Bronchial epithelial cell (primary cell): ENCODE measurements at regions not wholly inside any gene's neighbourhood (a gene's known extent, or its start where the extent isn't known, plus 50 kb on each side); places are given as distances from the start of the nearest gene placed in this dataset.

Experiments used
- DNase-seq: peaks from one replicate; pipeline ENCODE4 v3.0.0-alpha.2; 2010; ENCODE audit warnings: low read depth
- FAIRE-seq: peaks from 2 replicates; lab custom pipeline; 2011; peaks lifted over from hg19 to GRCh38; lab: Jason Lieb, UNC
- H3K27me3 ChIP-seq: 2 replicates; pipeline ENCODE4 v1.5.1; 2011; ENCODE audit warnings: low read length; ENCODE audit not compliant: control insufficient read depth, insufficient read depth
- H3K36me3 ChIP-seq: 2 replicates; pipeline ENCODE4 v1.5.1; 2011; ENCODE audit warnings: low read length; ENCODE audit not compliant: control insufficient read depth, insufficient read depth
- H3K4me3 ChIP-seq: 2 replicates; pipeline ENCODE4 v1.5.1; 2011; ENCODE audit warnings: mild to moderate bottlenecking, low read depth, low read length, control low read depth
- TF ChIP-seq, protein P1 (sequence below): IDR thresholded peaks from 2 replicates; pipeline ENCODE4 v1.5.1; 2011; ENCODE audit warnings: mild to moderate bottlenecking, moderate library complexity, low read length, control low read depth, inconsistent platforms; ENCODE audit not compliant: insufficient read depth, severe bottlenecking

DNA sequence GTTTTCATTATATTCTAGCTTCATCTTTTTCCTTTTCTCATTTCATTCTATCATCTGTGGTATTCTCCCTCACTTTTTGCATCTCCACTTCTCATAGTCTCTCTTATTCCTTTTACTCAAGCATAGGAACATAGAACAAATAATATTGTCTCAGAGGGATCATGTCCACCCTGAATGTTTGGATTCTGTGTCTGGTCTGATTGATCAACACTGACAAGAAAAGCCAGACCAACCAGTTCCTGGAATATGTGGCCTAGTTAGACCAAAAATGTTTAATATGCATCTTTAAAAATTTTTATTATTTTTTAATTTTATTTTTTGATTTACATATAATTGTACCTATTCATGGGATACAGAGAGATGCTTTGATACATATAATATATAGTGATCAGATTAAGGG is 212.0 kb upstream of the ALCAM start:
- H3K27me3 ChIP-seq, result no peaks in the 10 kb centered on the region
- H3K4me3 ChIP-seq, result no peak overlapping the region
- peak; percentile 13 for DNase-seq
- no peaks in the 10 kb centered on the region for H3K36me3 ChIP-seq
- TF ChIP-seq, protein P1, sequence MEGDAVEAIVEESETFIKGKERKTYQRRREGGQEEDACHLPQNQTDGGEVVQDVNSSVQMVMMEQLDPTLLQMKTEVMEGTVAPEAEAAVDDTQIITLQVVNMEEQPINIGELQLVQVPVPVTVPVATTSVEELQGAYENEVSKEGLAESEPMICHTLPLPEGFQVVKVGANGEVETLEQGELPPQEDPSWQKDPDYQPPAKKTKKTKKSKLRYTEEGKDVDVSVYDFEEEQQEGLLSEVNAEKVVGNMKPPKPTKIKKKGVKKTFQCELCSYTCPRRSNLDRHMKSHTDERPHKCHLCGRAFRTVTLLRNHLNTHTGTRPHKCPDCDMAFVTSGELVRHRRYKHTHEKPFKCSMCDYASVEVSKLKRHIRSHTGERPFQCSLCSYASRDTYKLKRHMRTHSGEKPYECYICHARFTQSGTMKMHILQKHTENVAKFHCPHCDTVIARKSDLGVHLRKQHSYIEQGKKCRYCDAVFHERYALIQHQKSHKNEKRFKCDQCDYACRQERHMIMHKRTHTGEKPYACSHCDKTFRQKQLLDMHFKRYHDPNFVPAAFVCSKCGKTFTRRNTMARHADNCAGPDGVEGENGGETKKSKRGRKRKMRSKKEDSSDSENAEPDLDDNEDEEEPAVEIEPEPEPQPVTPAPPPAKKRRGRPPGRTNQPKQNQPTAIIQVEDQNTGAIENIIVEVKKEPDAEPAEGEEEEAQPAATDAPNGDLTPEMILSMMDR, result no peak
- FAIRE-seq, result no peak

DNA sequence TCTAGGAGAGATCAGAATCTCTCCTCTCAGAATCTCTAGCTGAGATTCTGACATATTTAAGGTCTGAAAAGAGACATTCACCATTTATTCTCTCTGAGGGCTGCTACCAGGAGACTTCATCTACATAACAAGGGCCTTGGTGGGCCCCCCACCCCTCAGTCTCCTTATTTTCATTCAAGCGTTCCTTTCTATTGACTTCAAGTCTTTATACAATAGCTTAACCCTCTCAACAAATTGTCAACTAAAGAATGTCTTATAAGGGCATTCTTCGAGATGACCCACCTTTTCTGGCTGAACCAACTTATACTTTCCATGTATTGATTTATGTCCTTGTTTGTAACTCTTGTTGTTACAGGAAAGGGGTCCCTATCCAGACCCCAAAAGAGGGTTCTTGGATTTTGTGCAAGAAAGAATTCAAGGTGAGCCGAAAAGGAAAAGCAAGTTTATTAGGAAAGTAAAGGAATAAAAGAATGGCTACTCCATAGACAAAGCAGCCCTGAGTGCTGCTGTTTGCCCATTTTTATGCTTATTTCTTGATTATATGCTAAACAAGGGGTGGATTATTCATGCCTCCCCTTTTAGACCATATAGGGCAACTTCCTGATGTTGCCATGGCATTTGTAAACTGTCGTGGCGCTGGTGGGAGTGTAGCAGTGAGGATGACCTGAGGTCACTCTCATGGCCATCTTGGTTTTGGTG is 209.5 kb upstream of the ALCAM start:
- DNase-seq (no peak), FAIRE-seq (no peak)
- Histone ChIP-seq H3K4me3 (no peak overlapping the region), H3K27me3 (no peaks in the 10 kb centered on the region), H3K36me3 (no peaks in the 10 kb centered on the region)
- TF ChIP-seq, protein P1, result no peak

DNA sequence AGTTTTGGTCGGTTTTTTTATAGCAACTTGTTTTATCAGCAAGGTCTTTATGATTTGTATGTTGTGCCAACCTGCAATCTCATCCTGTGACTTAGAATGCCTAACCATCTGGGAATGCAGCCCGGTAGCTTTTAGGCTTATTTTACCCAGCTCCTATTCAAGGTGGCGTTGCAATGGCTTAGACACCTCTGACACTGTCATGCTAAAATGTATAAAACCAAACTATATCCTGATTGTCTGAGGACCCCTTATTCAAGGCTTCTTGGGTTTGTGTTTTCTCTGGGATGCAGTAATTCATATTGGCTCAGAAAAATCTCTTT is 209.0 kb upstream of the ALCAM start:
- DNase-seq (peak; percentile 56), FAIRE-seq (no peak)
- TF ChIP-seq, protein P1, result no peak

DNA sequence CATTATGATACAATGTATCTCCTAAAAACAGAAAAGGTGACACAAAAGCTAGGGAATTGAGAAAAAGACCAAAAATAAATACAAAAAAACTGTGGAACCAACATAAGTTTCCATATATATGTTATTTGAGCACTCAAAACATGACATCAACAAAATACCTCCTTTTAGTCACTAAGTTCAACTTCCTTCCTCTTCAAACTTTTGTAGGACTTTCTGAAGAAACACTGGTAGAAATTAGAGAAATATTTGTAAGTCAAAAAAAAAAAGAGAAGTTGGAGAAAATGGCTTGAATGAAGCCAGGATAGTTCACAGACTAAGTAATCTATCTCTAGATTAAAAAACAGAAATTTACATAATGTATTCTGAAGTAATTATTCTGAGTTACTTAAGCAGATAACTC is 208.4 kb upstream of the ALCAM start:
- H3K27me3 ChIP-seq, result no peaks in the 10 kb centered on the region
- TF ChIP-seq, protein P1, result no peak
- H3K4me3 ChIP-seq, result no peak overlapping the region
- FAIRE-seq (no peak), DNase-seq (no peak)
- H3K36me3 ChIP-seq, result no peaks in the 10 kb centered on the region

More for the DNA sequence above, 209.0 kb upstream of the ALCAM start:
- Histone ChIP-seq H3K4me3 (no peak overlapping the region), H3K27me3 (no peaks in the 10 kb centered on the region), H3K36me3 (no peaks in the 10 kb centered on the region)

DNA sequence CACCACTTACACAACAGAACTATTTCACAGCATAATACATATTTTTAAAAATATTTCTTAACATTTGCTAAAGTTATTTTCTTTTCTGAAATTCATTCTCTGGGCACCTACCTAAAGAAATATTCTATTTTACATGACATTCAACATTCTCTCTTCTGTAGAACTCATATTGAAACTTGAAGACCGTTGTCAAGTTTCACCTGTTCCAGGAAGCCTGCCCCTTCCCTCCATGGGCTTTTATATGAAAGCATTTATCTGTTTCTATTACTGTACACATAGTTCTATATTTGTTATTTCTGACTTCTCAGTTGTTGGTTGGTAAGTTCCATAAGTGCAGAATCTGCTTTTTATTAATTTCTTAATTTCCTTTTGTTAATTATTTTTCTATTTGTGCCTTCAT is 204.3 kb upstream of the ALCAM start:
- no peaks in the 10 kb centered on the region for H3K27me3 ChIP-seq
- TF ChIP-seq, protein P1, result no peak
- no peaks in the 10 kb centered on the region for H3K36me3 ChIP-seq
- no peak overlapping the region for H3K4me3 ChIP-seq
- DNase-seq (no peak), FAIRE-seq (no peak)

DNA sequence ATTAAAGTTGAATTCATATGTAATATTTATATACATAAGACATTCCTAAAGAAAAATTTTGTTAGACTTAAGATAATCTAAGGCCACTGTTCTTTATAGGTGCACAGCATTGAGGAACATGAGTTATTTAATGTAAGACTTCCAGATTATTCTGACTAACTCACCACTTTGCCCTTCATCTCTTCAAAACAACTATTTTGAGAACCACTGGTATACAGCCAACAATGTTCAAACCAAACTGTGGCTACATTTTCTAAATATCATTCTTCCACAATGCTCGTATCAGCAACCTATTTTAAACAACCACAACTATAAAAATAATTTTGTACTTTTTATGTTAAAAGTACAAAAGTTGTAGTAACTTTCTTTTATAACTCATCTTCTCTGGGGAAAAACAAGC is 199.8 kb upstream of the ALCAM start:
- no peak for FAIRE-seq
- no peak for DNase-seq
- no peak overlapping the region for H3K4me3 ChIP-seq
- no peaks in the 10 kb centered on the region for H3K36me3 ChIP-seq
- H3K27me3 ChIP-seq, result no peaks in the 10 kb centered on the region
- TF ChIP-seq, protein P1, result no peak
